Effector memory CD8-positive, alpha-beta T cell (primary cell): ENCODE measurements at regions not wholly inside any gene's neighbourhood (a gene's known extent, or its start where the extent isn't known, plus 50 kb on each side); places are given as distances from the start of the nearest gene placed in this dataset.

Experiments used
- ATAC-seq: fragments of 150-1000 bp; cut with Tn5 transposase; replicated peaks from 2 replicates; pipeline ENCODE4 v1.10.0; 2021; ENCODE audit warnings: mild to moderate bottlenecking, moderate library complexity
- DNase-seq, 3 experiments: peaks; one replicate each; pipeline ENCODE4 v3.0.0; 2021
- H3K27ac Mint-ChIP-seq, 2 donors: one replicate each; pipeline ENCODE4 v1.8.0; 2022; ENCODE audit warnings: mild to moderate bottlenecking in 2 of 2, mixed read lengths in 2 of 2, moderate library complexity in 2 of 2
- H3K27me3 Mint-ChIP-seq, 2 donors: one replicate each; pipeline ENCODE4 v1.8.0; 2022; ENCODE audit warnings: mixed read lengths in 2 of 2
- H3K36me3 Mint-ChIP-seq: one replicate; pipeline ENCODE4 v1.8.0; 2022; ENCODE audit warnings: mild to moderate bottlenecking, moderate library complexity, mixed read lengths; ENCODE audit not compliant: insufficient read depth
- H3K4me1 Mint-ChIP-seq, 2 donors: one replicate each; pipeline ENCODE4 v1.8.0; 2022; ENCODE audit warnings: low read depth in 2 of 2, mixed read lengths in 2 of 2
- H3K4me3 Mint-ChIP-seq, 2 donors: one replicate each; pipeline ENCODE4 v1.8.0; 2022; ENCODE audit warnings: mild to moderate bottlenecking in 2 of 2, mixed read lengths in 2 of 2, moderate library complexity in 2 of 2
- H3K9me3 Mint-ChIP-seq, 2 donors: one replicate each; pipeline ENCODE4 v1.8.0; 2022; ENCODE audit warnings: mixed read lengths in 2 of 2

DNA sequence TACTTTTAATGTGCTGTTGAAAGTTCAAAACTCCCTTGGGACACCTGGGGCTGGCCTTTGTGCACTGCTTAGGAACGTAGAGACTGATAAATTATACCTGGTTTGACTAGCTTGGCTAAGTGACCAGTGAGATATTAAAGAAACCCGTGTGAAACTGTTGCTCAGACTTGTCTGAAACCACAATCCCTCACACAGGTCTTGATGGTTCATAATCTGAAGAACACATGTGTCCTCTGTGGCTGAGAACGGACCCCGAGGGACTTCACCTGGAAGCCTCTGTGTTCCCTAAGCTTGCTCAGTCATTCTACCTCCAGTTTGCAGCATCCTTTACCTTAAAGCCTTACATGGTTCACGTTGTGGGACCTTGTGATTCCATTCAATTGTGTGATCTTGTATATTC lies 218.8 kb downstream of the CBLN2 start:
- DNase-seq (no peak), ATAC-seq (no peak)
- H3K36me3 Mint-ChIP-seq = no peaks in the 10 kb centered on the region
- no peaks in the 10 kb centered on the region for H3K27me3 Mint-ChIP-seq
- no peak overlapping the region for H3K4me3 Mint-ChIP-seq
- H3K27ac Mint-ChIP-seq = no peak overlapping the region
- no peaks in the 10 kb centered on the region for H3K4me1 Mint-ChIP-seq
- H3K9me3 Mint-ChIP-seq = peaks cover 8 to 12% of the 10 kb centered on the region in 2 donors

DNA sequence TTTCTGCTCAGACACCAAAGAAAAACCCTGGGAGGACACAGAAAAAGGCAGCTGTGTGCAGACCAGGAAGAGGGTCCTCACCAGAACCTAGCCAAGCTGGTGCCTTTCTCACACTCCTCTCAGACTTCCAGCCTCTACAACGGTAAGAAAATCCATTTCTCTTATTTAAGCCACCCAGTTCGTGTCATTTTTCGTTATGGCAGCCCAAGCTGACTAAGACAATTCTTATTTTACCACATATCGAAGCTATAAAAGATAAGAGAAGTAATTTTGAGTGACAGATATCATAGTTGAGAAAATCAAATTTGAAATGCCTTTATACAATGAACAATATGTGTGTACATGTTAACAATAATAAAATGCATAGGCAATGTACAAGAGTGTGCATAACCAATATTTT lies 219.5 kb downstream of the CBLN2 start:
- Mint-ChIP-seq H3K4me1 (no peaks in the 10 kb centered on the region), H3K9me3 (peaks cover 8 to 12% of the 10 kb centered on the region in 2 donors), H3K27ac (no peak overlapping the region), H3K36me3 (no peaks in the 10 kb centered on the region), H3K27me3 (no peaks in the 10 kb centered on the region), H3K4me3 (no peak overlapping the region)
- ATAC-seq (no peak), DNase-seq (no peak)

- H3K4me3 Mint-ChIP-seq = no peak overlapping the region
- H3K36me3 Mint-ChIP-seq = no peaks in the 10 kb centered on the region
- DNase-seq (no peak), ATAC-seq (no peak)
- no peaks in the 10 kb centered on the region for H3K4me1 Mint-ChIP-seq
- no peaks in the 10 kb centered on the region for H3K27me3 Mint-ChIP-seq
- H3K27ac Mint-ChIP-seq = no peak overlapping the region
- peaks cover 15 to 21% of the 10 kb centered on the region in 2 donors for H3K9me3 Mint-ChIP-seq
Measured at GRCh38 chr18:72316497-72316896, 227.6 kb downstream of the CBLN2 start.

DNA sequence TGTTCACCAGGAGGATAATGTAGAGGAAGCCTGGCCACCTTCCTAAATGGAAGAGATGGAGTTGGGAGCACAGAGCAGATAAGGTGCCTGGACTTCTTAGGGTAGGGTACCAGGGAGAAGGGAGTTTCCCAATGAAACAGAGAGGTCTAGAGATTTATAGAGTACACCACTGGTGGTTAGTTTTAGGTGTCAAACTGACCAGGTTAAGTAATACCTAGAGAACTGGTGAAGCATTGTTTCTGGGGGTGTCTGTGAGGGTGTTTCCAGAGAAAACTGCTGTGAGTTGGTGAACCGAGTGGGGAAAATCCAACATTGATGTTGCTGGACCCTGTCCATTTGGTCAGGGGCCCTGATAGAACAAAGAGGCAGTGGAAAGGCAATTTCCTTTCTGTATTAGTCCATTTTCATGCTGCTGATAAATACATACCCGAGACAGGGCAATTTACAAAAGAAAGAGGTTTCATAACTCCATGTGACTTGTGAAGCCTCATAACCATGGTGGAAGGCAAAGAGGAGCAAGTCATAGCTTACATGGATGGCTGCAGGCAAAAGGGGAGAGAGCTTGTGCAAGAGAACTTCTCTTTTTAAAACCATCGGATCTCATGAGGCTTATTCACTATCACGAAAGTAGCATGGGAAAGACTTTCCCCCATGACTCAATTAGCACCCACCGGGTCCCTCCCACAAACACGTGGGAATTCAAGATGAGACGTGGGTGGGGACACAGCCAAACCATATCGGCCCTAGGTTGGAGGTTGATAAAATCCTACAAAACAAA lies 260.8 kb downstream of the CBLN2 start:
- DNase-seq (no peak), ATAC-seq (no peak)
- Mint-ChIP-seq H3K27me3 (no peaks in the 10 kb centered on the region), H3K4me1 (no peaks in the 10 kb centered on the region), H3K4me3 (no peak overlapping the region), H3K9me3 (peaks cover 7 to 14% of the 10 kb centered on the region in 2 donors), H3K27ac (no peak overlapping the region), H3K36me3 (no peaks in the 10 kb centered on the region)

DNA sequence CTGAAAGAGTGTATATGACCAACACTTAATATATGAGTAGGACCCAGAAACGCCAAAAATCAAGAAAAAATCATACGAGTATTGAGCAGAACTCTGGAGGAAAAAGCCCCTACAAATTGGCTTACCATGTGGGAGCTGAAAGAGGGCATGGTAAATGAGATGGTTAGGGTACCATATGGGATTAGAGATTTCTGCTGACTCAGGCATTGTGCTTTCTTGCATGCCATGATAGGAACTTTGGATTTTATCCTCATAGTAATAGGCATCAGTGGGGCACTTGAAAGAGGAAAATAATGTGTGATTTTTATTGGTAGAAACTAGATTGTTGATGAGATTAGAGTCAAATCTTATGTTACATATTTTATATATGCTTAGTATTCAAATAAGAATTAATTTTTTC lies 271.1 kb downstream of the CBLN2 start:
- no peak for ATAC-seq
- Mint-ChIP-seq H3K4me3 (no peak overlapping the region), H3K27me3 (no peaks in the 10 kb centered on the region), H3K27ac (no peak overlapping the region), H3K4me1 (no peaks in the 10 kb centered on the region), H3K36me3 (no peaks in the 10 kb centered on the region), H3K9me3 (peaks cover 7 to 33% of the 10 kb centered on the region in 2 donors)
- no peak for DNase-seq

GRCh38 chr18:72261590-72261989 lies 282.6 kb downstream of the CBLN2 start:
- ATAC-seq (no peak), DNase-seq (no peak)
- Mint-ChIP-seq H3K27me3 (no peaks in the 10 kb centered on the region), H3K36me3 (no peaks in the 10 kb centered on the region), H3K27ac (no peak overlapping the region), H3K9me3 (peaks cover 4 to 8% of the 10 kb centered on the region in 2 donors), H3K4me1 (no peaks in the 10 kb centered on the region), H3K4me3 (no peak overlapping the region)

- Mint-ChIP-seq H3K27ac (no peak overlapping the region), H3K9me3 (peaks cover 0 to 12% of the 10 kb centered on the region in 2 donors), H3K27me3 (no peaks in the 10 kb centered on the region), H3K4me1 (no peaks in the 10 kb centered on the region), H3K36me3 (no peaks in the 10 kb centered on the region), H3K4me3 (no peak overlapping the region)
- no peak for DNase-seq
- ATAC-seq = no peak
Measured at GRCh38 chr18:72246076-72246475, 298.1 kb downstream of the CBLN2 start.

GRCh38 chr18:72235422-72235821 lies 308.7 kb downstream of the CBLN2 start:
- peaks cover 0 to 2% of the 10 kb centered on the region in 2 donors for H3K9me3 Mint-ChIP-seq
- H3K27ac Mint-ChIP-seq = no peak overlapping the region
- ATAC-seq = no peak
- DNase-seq = no peak
- no peak overlapping the region for H3K4me3 Mint-ChIP-seq
- no peaks in the 10 kb centered on the region for H3K4me1 Mint-ChIP-seq
- H3K27me3 Mint-ChIP-seq = no peaks in the 10 kb centered on the region
- H3K36me3 Mint-ChIP-seq = no peaks in the 10 kb centered on the region

DNA sequence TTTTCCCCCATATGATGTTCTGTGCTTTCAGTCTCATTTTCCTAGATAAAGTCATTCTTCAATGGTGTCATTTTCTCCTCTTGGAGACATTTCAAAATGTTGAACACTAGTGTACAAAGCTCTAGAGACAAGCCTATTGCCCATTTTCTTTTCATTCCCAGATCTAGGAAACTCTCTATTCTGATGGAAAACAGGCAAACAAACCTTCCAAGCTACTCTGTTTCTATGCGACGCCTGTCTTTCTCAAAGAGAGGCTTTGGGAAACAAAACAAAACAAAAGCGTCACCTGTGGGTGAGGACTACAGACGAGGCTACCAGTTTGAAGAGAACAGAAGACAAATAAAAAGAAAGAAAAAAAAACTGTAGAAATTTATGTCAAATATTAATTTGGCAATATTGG lies 311.0 kb downstream of the CBLN2 start:
- no peaks in the 10 kb centered on the region for H3K27me3 Mint-ChIP-seq
- no peak overlapping the region for H3K4me3 Mint-ChIP-seq
- H3K9me3 Mint-ChIP-seq = peaks cover 0 to 4% of the 10 kb centered on the region in 2 donors

GRCh38 chr18:72232644-72233043 lies 311.5 kb downstream of the CBLN2 start:
- Mint-ChIP-seq H3K4me1 (no peaks in the 10 kb centered on the region), H3K9me3 (peaks cover 0 to 4% of the 10 kb centered on the region in 2 donors), H3K36me3 (no peaks in the 10 kb centered on the region), H3K4me3 (no peak overlapping the region), H3K27me3 (no peaks in the 10 kb centered on the region), H3K27ac (no peak overlapping the region)
- ATAC-seq = no peak
- DNase-seq = no peak

More for the DNA sequence above, 311.0 kb downstream of the CBLN2 start:
- H3K27ac Mint-ChIP-seq = no peak overlapping the region
- ATAC-seq (no peak), DNase-seq (no peak)
- H3K4me1 Mint-ChIP-seq = no peaks in the 10 kb centered on the region
- H3K36me3 Mint-ChIP-seq = no peaks in the 10 kb centered on the region

GRCh38 chr18:72225958-72226357 lies 318.2 kb downstream of the CBLN2 start:
- Mint-ChIP-seq H3K27ac (no peak overlapping the region), H3K4me3 (no peak overlapping the region), H3K27me3 (no peaks in the 10 kb centered on the region), H3K9me3 (peaks cover 0 to 6% of the 10 kb centered on the region in 2 donors), H3K36me3 (no peaks in the 10 kb centered on the region), H3K4me1 (no peaks in the 10 kb centered on the region)
- DNase-seq = no peak
- ATAC-seq = no peak

GRCh38 chr18:72223733-72224132 lies 320.4 kb downstream of the CBLN2 start:
- Mint-ChIP-seq H3K4me3 (no peak overlapping the region), H3K27me3 (no peaks in the 10 kb centered on the region), H3K4me1 (no peaks in the 10 kb centered on the region), H3K27ac (no peak overlapping the region), H3K36me3 (no peaks in the 10 kb centered on the region), H3K9me3 (peaks cover 0 to 7% of the 10 kb centered on the region in 2 donors)
- DNase-seq = no peak
- ATAC-seq = no peak

DNA sequence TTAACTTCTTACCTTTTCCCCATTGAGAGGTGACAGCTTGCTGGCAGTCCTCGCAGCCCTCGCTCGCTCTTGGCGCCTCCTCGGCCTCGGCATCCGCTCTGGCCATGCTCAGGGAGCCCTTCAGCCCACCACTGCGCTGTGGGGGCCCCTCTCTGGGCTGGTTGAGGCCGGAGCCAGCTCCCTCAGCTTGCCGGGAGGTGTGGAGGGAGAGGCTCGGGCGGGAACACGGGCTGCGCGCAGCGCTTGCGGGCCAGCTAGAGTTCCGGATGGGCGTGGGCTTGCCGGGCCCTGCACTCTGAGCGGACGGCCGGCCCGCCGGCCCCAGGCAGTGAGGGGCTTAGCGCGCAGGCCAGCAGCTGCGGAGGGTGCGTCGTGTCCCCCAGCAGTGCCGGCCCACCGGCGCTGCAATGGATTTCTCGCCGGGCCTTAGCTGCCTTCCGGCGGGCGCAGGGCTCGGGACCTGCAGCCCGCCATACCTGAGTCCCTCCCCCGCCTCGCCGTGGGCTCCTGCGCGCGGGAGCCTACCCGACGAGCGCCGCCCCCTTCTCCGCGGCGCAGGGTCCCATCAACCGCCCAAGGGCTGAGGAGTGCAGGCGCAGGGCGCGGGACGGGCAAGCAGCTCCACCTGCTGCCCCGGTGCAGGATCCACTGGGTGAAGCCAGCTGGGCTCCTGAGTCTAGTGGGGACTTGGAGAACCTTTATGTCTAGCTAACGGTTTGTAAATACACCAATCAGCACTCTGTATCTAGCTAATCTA lies 335.0 kb downstream of the CBLN2 start:
- no peaks in the 10 kb centered on the region for H3K27me3 Mint-ChIP-seq

GRCh38 chr18:72207280-72207679 lies 336.9 kb downstream of the CBLN2 start:
- no peak overlapping the region for H3K27ac Mint-ChIP-seq
- no peaks in the 10 kb centered on the region for H3K36me3 Mint-ChIP-seq
- H3K4me3 Mint-ChIP-seq = no peak overlapping the region
- H3K27me3 Mint-ChIP-seq = no peaks in the 10 kb centered on the region
- no peaks in the 10 kb centered on the region for H3K4me1 Mint-ChIP-seq
- H3K9me3 Mint-ChIP-seq = peaks cover 3 to 9% of the 10 kb centered on the region in 2 donors
- no peak for DNase-seq
- ATAC-seq = no peak

More for the DNA sequence above, 335.0 kb downstream of the CBLN2 start:
- no peaks in the 10 kb centered on the region for H3K4me1 Mint-ChIP-seq
- no peak for DNase-seq
- H3K36me3 Mint-ChIP-seq = no peaks in the 10 kb centered on the region
- ATAC-seq = no peak
- no peak overlapping the region for H3K27ac Mint-ChIP-seq
- H3K4me3 Mint-ChIP-seq = no peak overlapping the region
- H3K9me3 Mint-ChIP-seq = peaks cover 3 to 17% of the 10 kb centered on the region in 2 donors
